HepG2 (cell line): ENCODE measurements at regions not wholly inside any gene's neighbourhood (a gene's known extent, or its start where the extent isn't known, plus 50 kb on each side); places are given as distances from the start of the nearest gene placed in this dataset.

Experiments
- CENPX ChIP-seq: sonication (generic); formaldehyde crosslinking; IDR thresholded peaks from 2 replicates; pipeline ENCODE4 v1.9.0; 2021; ENCODE audit warnings: mild to moderate bottlenecking, missing genetic modification reagents, moderate library complexity
- DMAP1 ChIP-seq: IDR thresholded peaks from 2 replicates; pipeline ENCODE4 v1.6.1; 2016
- HMGA1 ChIP-seq: sonication (generic); formaldehyde crosslinking; conservative IDR thresholded peaks from 2 replicates; pipeline ENCODE4 v1.4.0; 2020; ENCODE audit warnings: missing genetic modification reagents
- ISL2 ChIP-seq: sonication (generic); formaldehyde crosslinking; IDR thresholded peaks from 2 replicates; pipeline ENCODE4 v1.5.0; 2020; ENCODE audit warnings: missing genetic modification reagents
- MYC ChIP-seq: sonication (generic); formaldehyde crosslinking; IDR thresholded peaks from 2 replicates; pipeline ENCODE4 v1.9.0; 2021; ENCODE audit warnings: missing genetic modification reagents, borderline replicate concordance
- NR2F1 ChIP-seq, 2 experiments: fragments of 450-650 bp in 1 of 2; formaldehyde crosslinking in 1 of 2; IDR thresholded peaks; 2 replicates each; pipeline versions ENCODE4 v1.5.0 to v1.6.1; 2016 to 2020; ENCODE audit warnings: mild to moderate bottlenecking in 1 of 2, missing compliant biosample characterization in 1 of 2, missing genetic modification reagents in 1 of 2, moderate library complexity in 1 of 2
- SETDB1 ChIP-seq: sonication (generic); formaldehyde crosslinking; IDR thresholded peaks from 2 replicates; pipeline ENCODE4 v1.5.1; 2020; ENCODE audit warnings: missing genetic modification reagents, mild to moderate bottlenecking, borderline replicate concordance
- TAF15 ChIP-seq: fragments of 200-400 bp; formaldehyde crosslinking; IDR thresholded peaks from one replicate; pipeline ENCODE4 v1.6.1; 2018; ENCODE audit warnings: mild to moderate bottlenecking, low read depth, low read length; ENCODE audit not compliant: poor library complexity, severe bottlenecking
- ZNF101 ChIP-seq: sonication (generic); formaldehyde crosslinking; IDR thresholded peaks from 2 replicates; pipeline ENCODE4 v1.4.0; 2020; ENCODE audit warnings: mild to moderate bottlenecking, low read depth, missing genetic modification reagents, borderline replicate concordance
- ZNF121 ChIP-seq: sonication (generic); formaldehyde crosslinking; IDR thresholded peaks from 2 replicates; pipeline ENCODE4 v1.5.0; 2020; ENCODE audit warnings: mild to moderate bottlenecking, missing genetic modification reagents
- ZNF549 ChIP-seq: sonication (generic); formaldehyde crosslinking; IDR thresholded peaks from 2 replicates; pipeline ENCODE4 v1.5.0; 2020; ENCODE audit warnings: missing genetic modification reagents
- TF ChIP-seq, protein P1 (sequence below): sonication (generic); formaldehyde crosslinking; IDR thresholded peaks from 2 replicates; pipeline ENCODE4 v1.4.0; 2020; ENCODE audit warnings: missing genetic modification reagents, mild to moderate bottlenecking, borderline replicate concordance
- TF ChIP-seq, protein P2 (sequence below): sonication (generic); formaldehyde crosslinking; IDR thresholded peaks from 2 replicates; pipeline ENCODE4 v1.9.0; 2021; ENCODE audit warnings: missing genetic modification reagents, borderline replicate concordance
- TF ChIP-seq, protein P3 (sequence below): sonication (generic); formaldehyde crosslinking; IDR thresholded peaks from 2 replicates; pipeline ENCODE4 v1.4.0; 2020; ENCODE audit warnings: missing genetic modification reagents, borderline replicate concordance
- TF ChIP-seq, protein P4 (sequence below): sonication (generic); formaldehyde crosslinking; IDR thresholded peaks from 2 replicates; pipeline ENCODE4 v1.5.0; 2020; ENCODE audit warnings: missing genetic modification reagents

DNA sequence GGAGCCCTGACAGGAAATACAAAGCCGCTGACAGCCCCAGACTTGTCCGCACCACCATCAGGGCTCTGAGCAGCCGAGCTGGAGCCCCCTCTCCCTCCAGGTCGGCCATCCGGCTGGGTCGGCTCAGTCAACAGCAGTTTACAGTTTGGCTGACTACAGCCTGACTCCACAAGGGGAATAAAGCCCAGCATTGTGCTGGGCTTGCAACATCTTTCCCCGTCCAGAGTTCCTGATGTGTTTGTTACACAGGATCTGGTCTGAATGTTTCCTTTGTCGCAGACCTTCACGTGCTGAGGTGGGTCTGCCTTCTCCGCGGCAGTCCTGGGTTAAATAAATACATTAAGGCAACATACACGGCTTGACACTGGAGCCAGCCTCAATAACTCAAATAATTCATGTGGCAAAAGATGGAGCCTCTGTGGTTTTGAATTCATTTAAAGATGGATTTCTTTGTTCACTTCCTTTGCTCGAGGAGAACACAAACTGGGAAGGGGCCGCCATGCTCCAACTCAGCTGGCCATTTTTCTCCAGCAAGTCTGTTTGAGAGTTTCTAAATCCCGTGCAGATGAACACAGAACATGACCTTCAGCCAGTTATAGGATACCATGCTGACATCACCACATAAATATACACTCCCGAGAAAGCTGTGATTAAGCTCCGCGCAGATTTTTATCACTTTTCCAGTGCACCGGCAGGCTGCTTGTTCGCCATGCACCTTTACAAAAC is 192.1 kb downstream of the WDR11 start (continued):
- TF ChIP-seq ISL2 (CRISPR knock-in tag) = peak; percentile 79
- TF ChIP-seq, protein P1, sequence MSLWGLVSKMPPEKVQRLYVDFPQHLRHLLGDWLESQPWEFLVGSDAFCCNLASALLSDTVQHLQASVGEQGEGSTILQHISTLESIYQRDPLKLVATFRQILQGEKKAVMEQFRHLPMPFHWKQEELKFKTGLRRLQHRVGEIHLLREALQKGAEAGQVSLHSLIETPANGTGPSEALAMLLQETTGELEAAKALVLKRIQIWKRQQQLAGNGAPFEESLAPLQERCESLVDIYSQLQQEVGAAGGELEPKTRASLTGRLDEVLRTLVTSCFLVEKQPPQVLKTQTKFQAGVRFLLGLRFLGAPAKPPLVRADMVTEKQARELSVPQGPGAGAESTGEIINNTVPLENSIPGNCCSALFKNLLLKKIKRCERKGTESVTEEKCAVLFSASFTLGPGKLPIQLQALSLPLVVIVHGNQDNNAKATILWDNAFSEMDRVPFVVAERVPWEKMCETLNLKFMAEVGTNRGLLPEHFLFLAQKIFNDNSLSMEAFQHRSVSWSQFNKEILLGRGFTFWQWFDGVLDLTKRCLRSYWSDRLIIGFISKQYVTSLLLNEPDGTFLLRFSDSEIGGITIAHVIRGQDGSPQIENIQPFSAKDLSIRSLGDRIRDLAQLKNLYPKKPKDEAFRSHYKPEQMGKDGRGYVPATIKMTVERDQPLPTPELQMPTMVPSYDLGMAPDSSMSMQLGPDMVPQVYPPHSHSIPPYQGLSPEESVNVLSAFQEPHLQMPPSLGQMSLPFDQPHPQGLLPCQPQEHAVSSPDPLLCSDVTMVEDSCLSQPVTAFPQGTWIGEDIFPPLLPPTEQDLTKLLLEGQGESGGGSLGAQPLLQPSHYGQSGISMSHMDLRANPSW (CRISPR knock-in tag) = peak; percentile 44; the same call in 1 of the 2 replicates
- TF ChIP-seq, protein P2, sequence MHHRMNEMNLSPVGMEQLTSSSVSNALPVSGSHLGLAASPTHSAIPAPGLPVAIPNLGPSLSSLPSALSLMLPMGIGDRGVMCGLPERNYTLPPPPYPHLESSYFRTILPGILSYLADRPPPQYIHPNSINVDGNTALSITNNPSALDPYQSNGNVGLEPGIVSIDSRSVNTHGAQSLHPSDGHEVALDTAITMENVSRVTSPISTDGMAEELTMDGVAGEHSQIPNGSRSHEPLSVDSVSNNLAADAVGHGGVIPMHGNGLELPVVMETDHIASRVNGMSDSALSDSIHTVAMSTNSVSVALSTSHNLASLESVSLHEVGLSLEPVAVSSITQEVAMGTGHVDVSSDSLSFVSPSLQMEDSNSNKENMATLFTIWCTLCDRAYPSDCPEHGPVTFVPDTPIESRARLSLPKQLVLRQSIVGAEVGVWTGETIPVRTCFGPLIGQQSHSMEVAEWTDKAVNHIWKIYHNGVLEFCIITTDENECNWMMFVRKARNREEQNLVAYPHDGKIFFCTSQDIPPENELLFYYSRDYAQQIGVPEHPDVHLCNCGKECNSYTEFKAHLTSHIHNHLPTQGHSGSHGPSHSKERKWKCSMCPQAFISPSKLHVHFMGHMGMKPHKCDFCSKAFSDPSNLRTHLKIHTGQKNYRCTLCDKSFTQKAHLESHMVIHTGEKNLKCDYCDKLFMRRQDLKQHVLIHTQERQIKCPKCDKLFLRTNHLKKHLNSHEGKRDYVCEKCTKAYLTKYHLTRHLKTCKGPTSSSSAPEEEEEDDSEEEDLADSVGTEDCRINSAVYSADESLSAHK (CRISPR knock-in tag) = no peak
- TF ChIP-seq, protein P3, sequence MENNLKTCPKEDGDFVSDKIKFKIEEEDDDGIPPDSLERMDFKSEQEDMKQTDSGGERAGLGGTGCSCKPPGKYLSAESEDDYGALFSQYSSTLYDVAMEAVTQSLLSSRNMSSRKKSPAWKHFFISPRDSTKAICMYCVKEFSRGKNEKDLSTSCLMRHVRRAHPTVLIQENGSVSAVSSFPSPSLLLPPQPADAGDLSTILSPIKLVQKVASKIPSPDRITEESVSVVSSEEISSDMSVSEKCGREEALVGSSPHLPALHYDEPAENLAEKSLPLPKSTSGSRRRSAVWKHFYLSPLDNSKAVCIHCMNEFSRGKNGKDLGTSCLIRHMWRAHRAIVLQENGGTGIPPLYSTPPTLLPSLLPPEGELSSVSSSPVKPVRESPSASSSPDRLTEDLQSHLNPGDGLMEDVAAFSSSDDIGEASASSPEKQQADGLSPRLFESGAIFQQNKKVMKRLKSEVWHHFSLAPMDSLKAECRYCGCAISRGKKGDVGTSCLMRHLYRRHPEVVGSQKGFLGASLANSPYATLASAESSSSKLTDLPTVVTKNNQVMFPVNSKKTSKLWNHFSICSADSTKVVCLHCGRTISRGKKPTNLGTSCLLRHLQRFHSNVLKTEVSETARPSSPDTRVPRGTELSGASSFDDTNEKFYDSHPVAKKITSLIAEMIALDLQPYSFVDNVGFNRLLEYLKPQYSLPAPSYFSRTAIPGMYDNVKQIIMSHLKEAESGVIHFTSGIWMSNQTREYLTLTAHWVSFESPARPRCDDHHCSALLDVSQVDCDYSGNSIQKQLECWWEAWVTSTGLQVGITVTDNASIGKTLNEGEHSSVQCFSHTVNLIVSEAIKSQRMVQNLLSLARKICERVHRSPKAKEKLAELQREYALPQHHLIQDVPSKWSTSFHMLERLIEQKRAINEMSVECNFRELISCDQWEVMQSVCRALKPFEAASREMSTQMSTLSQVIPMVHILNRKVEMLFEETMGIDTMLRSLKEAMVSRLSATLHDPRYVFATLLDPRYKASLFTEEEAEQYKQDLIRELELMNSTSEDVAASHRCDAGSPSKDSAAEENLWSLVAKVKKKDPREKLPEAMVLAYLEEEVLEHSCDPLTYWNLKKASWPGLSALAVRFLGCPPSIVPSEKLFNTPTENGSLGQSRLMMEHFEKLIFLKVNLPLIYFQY (CRISPR knock-in tag) = peak; percentile 88; the same call in 1 of the 2 replicates
- TF ChIP-seq MYC (CRISPR knock-in tag) = peak; percentile 61; the same call in 1 of the 2 replicates
- no peak for TF ChIP-seq TAF15
- no peak for TF ChIP-seq ZNF121 (CRISPR knock-in tag)
- TF ChIP-seq ZNF101 (CRISPR knock-in tag) = no peak
- no peak for TF ChIP-seq ZNF549 (CRISPR knock-in tag)
- TF ChIP-seq, protein P4, sequence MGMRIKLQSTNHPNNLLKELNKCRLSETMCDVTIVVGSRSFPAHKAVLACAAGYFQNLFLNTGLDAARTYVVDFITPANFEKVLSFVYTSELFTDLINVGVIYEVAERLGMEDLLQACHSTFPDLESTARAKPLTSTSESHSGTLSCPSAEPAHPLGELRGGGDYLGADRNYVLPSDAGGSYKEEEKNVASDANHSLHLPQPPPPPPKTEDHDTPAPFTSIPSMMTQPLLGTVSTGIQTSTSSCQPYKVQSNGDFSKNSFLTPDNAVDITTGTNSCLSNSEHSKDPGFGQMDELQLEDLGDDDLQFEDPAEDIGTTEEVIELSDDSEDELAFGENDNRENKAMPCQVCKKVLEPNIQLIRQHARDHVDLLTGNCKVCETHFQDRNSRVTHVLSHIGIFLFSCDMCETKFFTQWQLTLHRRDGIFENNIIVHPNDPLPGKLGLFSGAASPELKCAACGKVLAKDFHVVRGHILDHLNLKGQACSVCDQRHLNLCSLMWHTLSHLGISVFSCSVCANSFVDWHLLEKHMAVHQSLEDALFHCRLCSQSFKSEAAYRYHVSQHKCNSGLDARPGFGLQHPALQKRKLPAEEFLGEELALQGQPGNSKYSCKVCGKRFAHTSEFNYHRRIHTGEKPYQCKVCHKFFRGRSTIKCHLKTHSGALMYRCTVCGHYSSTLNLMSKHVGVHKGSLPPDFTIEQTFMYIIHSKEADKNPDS (CRISPR knock-in tag) = no peak
- no peak for TF ChIP-seq CENPX (CRISPR knock-in tag)
- TF ChIP-seq DMAP1 (CRISPR knock-in tag) = peak; percentile 73; the same call in 1 of the 2 replicates
- TF ChIP-seq HMGA1 (CRISPR knock-in tag) = no peak
- no peak for TF ChIP-seq SETDB1 (CRISPR knock-in tag)
- TF ChIP-seq NR2F1 (CRISPR knock-in tag; IDR thresholded peaks at IDR 0.05) = 0 out of 4 replicates have a peak, but pooled peaks of 1 of the 2 experiments have one; percentile 20
